ENCODE measurements at regions not wholly inside any gene's neighbourhood (a gene's known extent, or its start where the extent isn't known, plus 50 kb on each side); places are given as distances from the start of the nearest gene placed in this dataset.

DNA sequence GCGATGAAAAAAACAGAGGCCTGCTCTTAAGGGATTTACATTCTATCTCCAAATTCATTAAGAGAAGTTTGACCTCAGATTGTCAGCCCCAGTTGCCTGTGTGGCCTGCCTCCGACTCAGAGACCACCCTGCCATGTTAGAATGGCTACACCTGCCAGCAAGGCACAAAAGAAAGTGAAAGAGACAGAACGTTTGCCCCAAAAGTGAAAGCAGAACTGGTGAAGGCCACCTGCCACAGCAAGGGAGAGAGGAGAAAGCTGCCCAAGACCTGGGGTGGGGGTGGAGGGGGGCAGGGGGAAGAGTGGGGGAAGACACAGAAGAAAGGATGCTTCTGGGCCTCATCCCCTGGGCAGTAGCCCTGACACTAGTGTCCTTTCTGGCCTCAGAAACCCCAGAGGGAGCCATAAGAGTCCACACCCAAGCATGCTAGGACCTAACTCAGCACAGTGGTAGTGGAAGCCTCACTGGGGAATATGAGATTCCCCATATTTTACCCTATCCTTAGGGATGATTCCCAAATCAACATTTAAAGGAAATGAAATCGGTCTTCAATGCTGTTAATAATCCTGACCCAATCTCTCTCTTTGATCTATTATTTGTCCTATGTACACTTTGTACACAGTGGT, 389.7 kb downstream of the TXNL1 start:
- no peak for TF ChIP-seq POLR2AphosphoS5 (IDR thresholded peaks at IDR 0.05; ENCODE audit: low read depth, low read length)
- TF ChIP-seq TAF1 (IDR thresholded peaks at IDR 0.05; ENCODE audit: borderline replicate concordance, insufficient read depth, low read length), result no peak
- TF ChIP-seq, protein P1, sequence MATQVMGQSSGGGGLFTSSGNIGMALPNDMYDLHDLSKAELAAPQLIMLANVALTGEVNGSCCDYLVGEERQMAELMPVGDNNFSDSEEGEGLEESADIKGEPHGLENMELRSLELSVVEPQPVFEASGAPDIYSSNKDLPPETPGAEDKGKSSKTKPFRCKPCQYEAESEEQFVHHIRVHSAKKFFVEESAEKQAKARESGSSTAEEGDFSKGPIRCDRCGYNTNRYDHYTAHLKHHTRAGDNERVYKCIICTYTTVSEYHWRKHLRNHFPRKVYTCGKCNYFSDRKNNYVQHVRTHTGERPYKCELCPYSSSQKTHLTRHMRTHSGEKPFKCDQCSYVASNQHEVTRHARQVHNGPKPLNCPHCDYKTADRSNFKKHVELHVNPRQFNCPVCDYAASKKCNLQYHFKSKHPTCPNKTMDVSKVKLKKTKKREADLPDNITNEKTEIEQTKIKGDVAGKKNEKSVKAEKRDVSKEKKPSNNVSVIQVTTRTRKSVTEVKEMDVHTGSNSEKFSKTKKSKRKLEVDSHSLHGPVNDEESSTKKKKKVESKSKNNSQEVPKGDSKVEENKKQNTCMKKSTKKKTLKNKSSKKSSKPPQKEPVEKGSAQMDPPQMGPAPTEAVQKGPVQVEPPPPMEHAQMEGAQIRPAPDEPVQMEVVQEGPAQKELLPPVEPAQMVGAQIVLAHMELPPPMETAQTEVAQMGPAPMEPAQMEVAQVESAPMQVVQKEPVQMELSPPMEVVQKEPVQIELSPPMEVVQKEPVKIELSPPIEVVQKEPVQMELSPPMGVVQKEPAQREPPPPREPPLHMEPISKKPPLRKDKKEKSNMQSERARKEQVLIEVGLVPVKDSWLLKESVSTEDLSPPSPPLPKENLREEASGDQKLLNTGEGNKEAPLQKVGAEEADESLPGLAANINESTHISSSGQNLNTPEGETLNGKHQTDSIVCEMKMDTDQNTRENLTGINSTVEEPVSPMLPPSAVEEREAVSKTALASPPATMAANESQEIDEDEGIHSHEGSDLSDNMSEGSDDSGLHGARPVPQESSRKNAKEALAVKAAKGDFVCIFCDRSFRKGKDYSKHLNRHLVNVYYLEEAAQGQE (IDR thresholded peaks at IDR 0.05; ENCODE audit: insufficient read depth in 1 of 2, low read depth in 2 of 2, low read length in 2 of 2), result no peak
- no peak for TF ChIP-seq SIN3A (IDR thresholded peaks at IDR 0.05; ENCODE audit: borderline replicate concordance, insufficient read depth, low read length)

All from PFSK-1 (cell line).